ENCODE measurements at regions not wholly inside any gene's neighbourhood (a gene's known extent, or its start where the extent isn't known, plus 50 kb on each side); places are given as distances from the start of the nearest gene placed in this dataset.

GRCh38 chrY:13544491-13544890, 64.7 kb upstream of the UTY start:
- DNase-seq (no peak), ATAC-seq (ENCODE audit: poor library complexity) (no peak)
- H3K9me3 Mint-ChIP-seq: peaks cover 2% of the 10 kb centered on the region
- no peaks in the 10 kb centered on the region for H3K27me3 ChIP-seq (ENCODE audit: control insufficient read depth in 1 of 2, insufficient read depth in 2 of 2, low read length in 2 of 2)
- H3K4me1 ChIP-seq (ENCODE audit: insufficient read depth, low read length): no peaks in the 10 kb centered on the region
- H3K36me3 ChIP-seq (ENCODE audit: insufficient read depth, low read length): no peaks in the 10 kb centered on the region
- CTCF ChIA-PET: no interaction called here
- no peak overlapping the region for H3K4me3 ChIP-seq (ENCODE audit: low read length)
- no peak overlapping the region for H3K27ac ChIP-seq (ENCODE audit: low read depth in 1 of 2, low read length in 2 of 2)
- no peaks in the 10 kb centered on the region for H3K9me3 ChIP-seq (ENCODE audit: control insufficient read depth in 1 of 2, insufficient read depth in 1 of 2, low read length in 2 of 2)
- H3K27ac Mint-ChIP-seq: no peak overlapping the region
- no peak for TF ChIP-seq CTCF (IDR thresholded peaks at IDR 0.05)
- POLR2A ChIA-PET: no interaction called here
- no peaks in the 10 kb centered on the region for H3K27me3 Mint-ChIP-seq
- intact Hi-C loops (cut with DNase I, micrococcal nuclease): loop anchor here in 1 of 2 experiments (1.0 kb wide), 1 partner anchor 21 kb away; no protein-coding TSS in a partner anchor
- H3K4me3 Mint-ChIP-seq: no peak overlapping the region
- H3K4me1 Mint-ChIP-seq (ENCODE audit: low read depth): no peaks in the 10 kb centered on the region
- H3K36me3 Mint-ChIP-seq (ENCODE audit: low read depth): no peaks in the 10 kb centered on the region

- no peaks in the 10 kb centered on the region for H3K36me3 ChIP-seq (ENCODE audit: insufficient read depth, low read length)
- no peak overlapping the region for H3K4me3 ChIP-seq (ENCODE audit: low read length)
- no peaks in the 10 kb centered on the region for H3K27me3 ChIP-seq (ENCODE audit: control insufficient read depth in 1 of 2, insufficient read depth in 2 of 2, low read length in 2 of 2)
- H3K4me1 ChIP-seq (ENCODE audit: insufficient read depth, low read length): no peaks in the 10 kb centered on the region
- no peak overlapping the region for H3K27ac ChIP-seq (ENCODE audit: low read depth in 1 of 2, low read length in 2 of 2)
- CTCF ChIA-PET: no interaction called here
- H3K9me3 Mint-ChIP-seq: peaks cover 2% of the 10 kb centered on the region
- no peaks in the 10 kb centered on the region for H3K9me3 ChIP-seq (ENCODE audit: control insufficient read depth in 1 of 2, insufficient read depth in 1 of 2, low read length in 2 of 2)
- H3K4me1 Mint-ChIP-seq (ENCODE audit: low read depth): no peaks in the 10 kb centered on the region
- no peak for DNase-seq
- POLR2A ChIA-PET: no interaction called here
- H3K4me3 Mint-ChIP-seq: no peak overlapping the region
- H3K27me3 Mint-ChIP-seq: no peaks in the 10 kb centered on the region
- intact Hi-C loops (cut with DNase I, micrococcal nuclease): no loop called here
- no peak for ATAC-seq (ENCODE audit: poor library complexity)
- no peak overlapping the region for H3K27ac Mint-ChIP-seq
- no peaks in the 10 kb centered on the region for H3K36me3 Mint-ChIP-seq (ENCODE audit: low read depth)
- no peak for TF ChIP-seq CTCF (IDR thresholded peaks at IDR 0.05)
Measured at GRCh38 chrY:13537919-13538318, 58.1 kb upstream of the UTY start.

Measured in CD4-positive, alpha-beta T cell (primary cell).